NCI-H2196 (cell line): ENCODE measurements at regions not wholly inside any gene's neighbourhood (a gene's known extent, or its start where the extent isn't known, plus 50 kb on each side); places are given as distances from the start of the nearest gene placed in this dataset.

Experiments used
- DNase-seq: peaks from one replicate; lab custom pipeline; 2025; ENCODE audit not compliant: unreplicated experiment; lab: John Stamatoyannopoulos, UW

DNA sequence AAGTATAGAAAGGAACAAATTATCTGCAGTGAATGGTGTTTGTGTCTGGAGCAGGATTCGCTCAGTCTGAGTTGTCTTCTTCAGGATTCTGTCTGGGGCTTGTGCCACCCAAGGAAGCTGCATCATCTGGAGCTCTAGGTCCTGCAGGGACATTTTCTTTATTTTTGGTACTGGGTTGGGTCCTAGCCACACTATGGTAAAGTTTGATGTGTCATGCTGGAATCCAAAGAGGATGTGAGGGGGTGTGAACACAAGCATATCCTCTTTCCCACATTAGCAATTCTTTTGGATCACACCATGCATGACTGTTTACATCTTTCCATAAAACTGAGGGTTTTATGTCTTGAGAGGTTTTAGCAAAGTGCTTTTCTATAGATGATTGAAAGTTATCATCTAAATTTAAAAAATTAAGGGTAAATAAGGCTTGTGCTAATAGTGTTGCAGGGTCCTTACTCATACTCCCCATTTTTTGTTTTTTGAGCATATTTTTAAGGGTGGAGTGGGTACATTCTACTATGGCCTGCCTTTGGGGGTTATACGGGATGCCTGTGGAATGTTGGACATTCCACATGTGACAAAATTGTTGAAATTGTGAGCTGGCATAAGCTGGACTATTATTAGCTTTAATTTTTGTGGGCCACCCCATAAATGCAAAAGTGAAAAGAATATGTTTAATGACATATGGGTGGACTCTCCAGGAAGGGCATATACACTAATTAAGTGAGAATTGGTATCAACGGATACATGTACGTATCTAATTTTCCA, 152.0 kb upstream of the HMCN1 start:
- DNase-seq, result no peak

DNA sequence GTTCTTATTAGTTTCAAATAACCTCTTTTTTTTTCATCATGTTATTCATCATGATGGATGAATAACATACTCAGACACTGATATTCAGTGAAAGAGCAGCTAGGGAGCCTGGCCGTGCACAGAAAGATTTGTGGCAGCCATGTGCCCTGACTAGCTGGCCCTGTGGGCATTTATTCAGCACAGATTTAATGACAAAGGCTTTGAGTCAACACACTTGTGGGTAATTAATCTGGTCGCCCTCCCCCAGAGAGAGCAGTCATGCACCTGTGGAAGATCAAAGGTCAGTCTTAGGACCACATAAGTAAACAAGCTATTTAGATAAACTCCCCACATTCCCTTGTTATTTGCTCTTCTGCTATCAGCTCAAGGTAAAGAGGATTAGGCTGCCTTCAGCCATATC, 153.2 kb upstream of the HMCN1 start:
- DNase-seq, result no peak

- no peak for DNase-seq
Measured at GRCh38 chr1:185578293-185578692, 155.9 kb upstream of the HMCN1 start.

- DNase-seq, result no peak
Measured at GRCh38 chr1:185574139-185574875, 159.9 kb upstream of the HMCN1 start.

DNA sequence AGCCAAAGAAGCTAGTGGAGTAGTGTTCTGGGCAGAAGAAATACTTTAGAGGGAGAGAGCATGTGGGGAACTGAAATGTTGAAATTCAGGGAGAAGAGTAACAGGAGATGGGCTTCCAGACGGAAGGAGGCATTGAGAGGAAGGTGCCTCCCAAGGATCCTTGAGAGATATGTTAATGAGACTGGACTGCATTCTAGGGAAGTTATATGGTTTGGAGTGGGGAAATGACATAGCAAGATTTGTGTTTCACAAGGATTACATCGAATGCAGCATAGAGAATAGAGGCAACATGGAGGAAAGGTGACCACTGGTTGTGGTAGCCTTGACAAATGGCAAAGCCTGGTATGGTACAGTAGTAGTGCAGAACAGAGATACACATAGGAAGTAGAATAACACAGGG, 160.5 kb upstream of the HMCN1 start:
- no peak for DNase-seq

DNA sequence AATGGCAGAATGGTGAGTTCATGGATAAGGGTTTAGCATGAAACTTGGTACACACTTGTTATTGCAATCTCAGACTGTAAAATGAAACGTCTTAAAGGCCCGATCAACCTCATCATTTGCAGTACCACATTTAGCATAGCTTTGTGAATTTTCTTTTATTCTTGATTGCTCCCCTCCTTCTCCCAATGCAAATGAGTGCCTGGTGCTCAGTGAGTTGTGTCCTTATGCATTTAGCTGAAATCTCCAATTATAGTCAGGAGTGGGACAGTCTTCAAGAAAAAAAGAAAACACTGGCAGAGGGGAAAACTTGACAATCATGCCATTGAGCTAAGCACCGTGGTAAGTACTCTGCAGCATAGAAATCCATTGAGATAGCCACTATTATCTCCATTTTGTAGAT, 161.0 kb upstream of the HMCN1 start:
- DNase-seq, result no peak

DNA sequence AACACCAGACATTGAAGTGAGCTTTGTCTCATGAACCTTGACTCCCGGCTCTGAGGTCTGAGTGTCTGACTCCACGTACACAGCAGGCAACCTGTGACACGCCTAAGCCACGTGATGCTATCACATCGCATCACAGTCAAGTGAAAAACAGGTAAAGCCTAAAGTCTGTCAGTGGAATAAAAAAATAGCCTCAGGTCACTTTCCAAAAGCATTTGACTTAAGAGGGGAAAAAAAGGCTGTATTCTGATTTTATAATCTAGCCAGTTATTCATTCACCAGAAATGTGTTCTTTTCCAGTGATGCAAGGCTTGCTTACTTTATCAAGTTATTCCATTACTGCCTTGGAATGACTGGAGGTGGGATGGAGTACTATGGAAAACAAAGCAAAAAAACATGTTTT, 163.2 kb upstream of the HMCN1 start:
- no peak for DNase-seq

- DNase-seq, result no peak
Measured at GRCh38 chr1:185568155-185569123, 165.8 kb upstream of the HMCN1 start.

- no peak for DNase-seq
Measured at GRCh38 chr1:185567440-185567839, 166.8 kb upstream of the HMCN1 start.

- peak; percentile 94 for DNase-seq
Measured at GRCh38 chr1:185566995-185567394, 167.2 kb upstream of the HMCN1 start.

GRCh38 chr1:185565302-185565701, 168.9 kb upstream of the HMCN1 start:
- peak; percentile 18 for DNase-seq

GRCh38 chr1:185564816-185565215, 169.4 kb upstream of the HMCN1 start:
- DNase-seq, result no peak

DNA sequence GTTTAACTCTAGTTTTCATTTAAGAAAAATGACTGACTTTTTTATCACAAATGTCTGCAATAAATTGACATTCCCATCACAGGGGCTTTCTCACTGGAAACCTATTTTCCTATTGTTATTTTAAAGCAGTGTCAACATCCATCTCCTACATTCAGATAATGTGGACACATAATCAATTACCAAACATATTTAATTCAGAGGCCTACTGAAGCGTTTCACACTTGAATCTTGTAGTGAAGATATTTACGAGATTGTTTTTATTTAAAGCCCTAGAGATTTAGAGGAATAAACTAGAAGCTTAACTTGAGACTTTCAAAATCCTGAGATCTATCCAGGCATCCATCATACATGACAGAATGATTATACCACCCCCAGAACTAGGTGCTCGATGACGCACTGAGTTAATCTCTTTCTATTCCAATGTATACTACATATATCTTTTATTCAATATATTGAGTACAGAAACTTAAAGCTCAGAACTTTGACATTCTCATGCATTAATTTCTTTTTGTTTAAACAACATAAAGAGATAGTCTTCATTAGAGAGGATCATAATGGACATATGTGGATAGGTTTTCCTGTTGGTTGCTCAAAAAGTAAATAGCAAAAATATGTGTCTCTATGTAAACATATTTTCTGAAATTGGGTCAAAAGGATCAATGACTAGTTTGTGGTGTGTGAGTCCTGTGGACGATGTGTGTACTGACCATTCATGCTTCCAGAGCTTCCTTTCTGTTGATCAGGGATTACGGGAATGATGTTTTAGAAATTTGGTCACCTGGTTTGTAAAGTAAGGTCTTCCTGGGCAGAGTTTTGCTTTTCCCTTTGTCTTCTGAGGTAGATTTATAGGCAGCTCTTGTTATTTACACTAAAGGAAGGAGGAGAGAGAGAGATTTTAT, 171.5 kb upstream of the HMCN1 start:
- DNase-seq, result no peak

GRCh38 chr1:185561629-185562028, 172.6 kb upstream of the HMCN1 start:
- DNase-seq, result no peak

GRCh38 chr1:185560760-185561159, 173.4 kb upstream of the HMCN1 start:
- DNase-seq, result no peak

GRCh38 chr1:185559684-185560331, 174.4 kb upstream of the HMCN1 start:
- peak; percentile 34 for DNase-seq

- DNase-seq, result no peak
Measured at GRCh38 chr1:185559151-185559550, 175.0 kb upstream of the HMCN1 start.

GRCh38 chr1:185556561-185556960, 177.6 kb upstream of the HMCN1 start:
- DNase-seq, result no peak

- DNase-seq, result no peak
Measured at GRCh38 chr1:185555743-185556142, 178.4 kb upstream of the HMCN1 start.

DNA sequence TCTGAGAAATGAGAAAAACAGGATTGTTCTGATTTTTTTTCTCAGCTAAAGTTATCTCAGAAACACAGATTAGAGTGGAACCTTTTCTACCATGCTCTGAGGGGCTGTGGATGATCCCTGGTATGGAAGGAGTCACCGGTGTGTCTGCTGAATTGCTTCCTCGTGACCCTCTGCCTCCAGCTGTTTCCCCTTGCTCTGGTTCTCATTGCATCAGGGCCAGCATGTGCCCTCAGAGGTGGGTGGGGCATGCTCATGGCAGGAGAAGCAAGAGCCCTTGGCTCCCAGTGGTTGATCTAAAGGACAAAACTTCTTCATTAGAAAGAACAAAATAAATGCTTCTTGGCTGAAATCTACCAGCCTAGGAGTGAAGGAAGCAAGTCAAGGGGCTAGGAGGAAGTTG, 183.2 kb upstream of the HMCN1 start:
- no peak for DNase-seq
